ENCODE measurements at regions not wholly inside any gene's neighbourhood (a gene's known extent, or its start where the extent isn't known, plus 50 kb on each side); places are given as distances from the start of the nearest gene placed in this dataset.
"Not testable (repeated sequence)": the region's sequence is repeated elsewhere in the genome, so short reads cannot be mapped to it uniquely, and the experiment has no call there.

- not testable (repeated sequence) for DNase-seq
Observed at GRCh38 chr7:97234494-97234893, 117.0 kb downstream of the SDHAF3 start.

GRCh38 chr7:97246317-97246716 is 128.8 kb downstream of the SDHAF3 start:
- no peak for DNase-seq

- not testable (repeated sequence) for DNase-seq
Observed at GRCh38 chr7:97258187-97258586, 140.7 kb downstream of the SDHAF3 start.

GRCh38 chr7:97269741-97270140 is 152.2 kb downstream of the SDHAF3 start:
- DNase-seq, result no peak

GRCh38 chr7:97270280-97270679 is 152.8 kb downstream of the SDHAF3 start:
- DNase-seq, result no peak

- no peak for DNase-seq
Observed at GRCh38 chr7:97271619-97272018, 154.1 kb downstream of the SDHAF3 start.

- DNase-seq, result no peak
Observed at GRCh38 chr7:97272237-97272975, 154.9 kb downstream of the SDHAF3 start.

- DNase-seq, result no peak
Observed at GRCh38 chr7:97275475-97275874, 158.0 kb downstream of the SDHAF3 start.

- no peak for DNase-seq
Observed at GRCh38 chr7:97280950-97281349, 163.5 kb downstream of the SDHAF3 start.

GRCh38 chr7:97285348-97285747 is 167.8 kb downstream of the SDHAF3 start:
- no peak for DNase-seq

GRCh38 chr7:97293031-97293430 is 175.5 kb downstream of the SDHAF3 start:
- peak; percentile 13 for DNase-seq

- DNase-seq, result no peak
Observed at GRCh38 chr7:97298561-97298960, 181.1 kb downstream of the SDHAF3 start.

GRCh38 chr7:97305589-97305988 is 188.1 kb downstream of the SDHAF3 start:
- DNase-seq, result no peak

- DNase-seq, result no peak
Observed at GRCh38 chr7:97307521-97308108, 190.1 kb downstream of the SDHAF3 start.

- no peak for DNase-seq
Observed at GRCh38 chr7:97313900-97314299, 196.4 kb downstream of the SDHAF3 start.

- DNase-seq, result no peak
Observed at GRCh38 chr7:97317575-97317974, 200.1 kb downstream of the SDHAF3 start.

- not testable (repeated sequence) for DNase-seq
Observed at GRCh38 chr7:97329871-97330270, 212.4 kb downstream of the SDHAF3 start.

GRCh38 chr7:97337849-97338248 is 220.4 kb downstream of the SDHAF3 start:
- no peak for DNase-seq

- no peak for DNase-seq
Observed at GRCh38 chr7:97342512-97342911, 225.0 kb downstream of the SDHAF3 start.

- DNase-seq, result no peak
Observed at GRCh38 chr7:97346349-97346748, 228.9 kb downstream of the SDHAF3 start.

GRCh38 chr7:97351488-97351887 is 234.0 kb downstream of the SDHAF3 start:
- no peak for DNase-seq

GRCh38 chr7:97357459-97357858 is 240.0 kb downstream of the SDHAF3 start:
- DNase-seq, result no peak

- no peak for DNase-seq
Observed at GRCh38 chr7:97372882-97373281, 255.4 kb downstream of the SDHAF3 start.

- DNase-seq, result peak; percentile 16
Observed at GRCh38 chr7:97373736-97374135, 256.2 kb downstream of the SDHAF3 start.

GRCh38 chr7:97377713-97378112 is 260.2 kb downstream of the SDHAF3 start:
- DNase-seq, result no peak
